Urothelium cell line (cell line): ENCODE measurements at regions not wholly inside any gene's neighbourhood (a gene's known extent, or its start where the extent isn't known, plus 50 kb on each side); places are given as distances from the start of the nearest gene placed in this dataset.
"Not testable (repeated sequence)": the region's sequence is repeated elsewhere in the genome, so short reads cannot be mapped to it uniquely, and the experiment has no call there.

Experiments
- DNase-seq: peaks from one replicate; pipeline ENCODE4 v3.0.0; 2011; ENCODE audit warnings: low spot score, mixed read lengths
- FAIRE-seq: peaks from 2 replicates; lab custom pipeline; 2011; peaks lifted over from hg19 to GRCh38; lab: Jason Lieb, UNC

DNA sequence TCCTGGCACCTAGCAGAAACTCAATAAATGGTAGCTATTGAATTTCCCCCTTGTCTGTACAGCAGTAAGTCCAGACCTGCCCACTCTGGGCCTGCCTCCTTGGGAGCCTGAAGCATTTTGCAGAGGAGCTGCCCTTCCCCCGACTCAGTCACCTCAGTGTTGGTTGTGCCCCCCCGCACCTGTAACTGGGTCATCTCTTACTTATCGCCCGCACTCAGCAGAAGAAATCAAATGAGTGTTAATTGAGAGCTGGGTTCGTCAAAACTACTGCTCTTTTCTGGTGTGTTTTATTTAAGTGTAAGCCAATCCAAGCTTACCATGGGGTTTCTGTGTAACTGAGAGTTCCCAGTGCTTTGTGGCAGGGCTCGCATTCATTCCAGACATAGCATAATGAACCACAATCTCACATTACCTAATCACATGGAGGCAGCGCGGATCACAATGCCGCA, 175.5 kb upstream of the IRF2BP2 start:
- DNase-seq, FAIRE-seq: not testable (repeated sequence)

DNA sequence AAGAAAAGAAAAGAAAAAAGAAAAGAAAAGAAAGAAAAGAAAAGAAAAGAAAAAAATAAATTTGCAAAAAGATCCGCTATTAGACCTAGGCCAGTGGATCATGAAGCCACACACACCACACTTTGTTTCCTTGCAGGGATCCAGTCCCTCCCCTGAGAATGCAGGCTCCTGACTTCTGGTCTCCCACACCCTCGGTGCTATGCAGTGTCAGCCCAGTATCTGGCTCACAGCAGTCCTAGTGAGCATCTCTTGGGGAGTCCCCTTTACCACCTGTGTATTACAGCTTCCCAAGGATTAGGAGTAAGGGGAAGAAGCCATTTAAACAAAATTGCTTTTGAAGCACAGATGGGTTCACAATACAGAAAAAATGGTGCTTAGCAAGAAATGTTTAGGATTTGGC, 174.1 kb upstream of the IRF2BP2 start:
- DNase-seq, FAIRE-seq: not testable (repeated sequence)

DNA sequence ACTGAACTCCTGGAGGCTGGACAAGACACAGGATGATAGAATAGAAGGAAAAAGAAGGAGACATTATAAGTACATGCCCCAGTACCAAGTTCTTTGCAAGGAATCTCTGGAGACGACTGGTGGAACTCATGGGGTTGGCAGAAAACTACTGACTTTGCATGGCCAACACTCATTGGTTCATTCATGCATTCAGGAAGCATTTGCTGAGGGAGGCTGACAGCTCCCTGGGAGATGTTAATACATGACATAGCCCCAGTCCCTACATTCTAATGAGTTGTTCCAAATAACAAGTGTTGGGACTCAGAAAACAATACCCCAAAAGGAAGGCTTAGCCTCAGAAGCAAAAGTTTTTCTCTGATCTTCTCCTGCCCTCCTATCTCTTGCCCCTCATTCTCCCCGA, 172.8 kb upstream of the IRF2BP2 start:
- no peak for FAIRE-seq
- peak; percentile 14 for DNase-seq

DNA sequence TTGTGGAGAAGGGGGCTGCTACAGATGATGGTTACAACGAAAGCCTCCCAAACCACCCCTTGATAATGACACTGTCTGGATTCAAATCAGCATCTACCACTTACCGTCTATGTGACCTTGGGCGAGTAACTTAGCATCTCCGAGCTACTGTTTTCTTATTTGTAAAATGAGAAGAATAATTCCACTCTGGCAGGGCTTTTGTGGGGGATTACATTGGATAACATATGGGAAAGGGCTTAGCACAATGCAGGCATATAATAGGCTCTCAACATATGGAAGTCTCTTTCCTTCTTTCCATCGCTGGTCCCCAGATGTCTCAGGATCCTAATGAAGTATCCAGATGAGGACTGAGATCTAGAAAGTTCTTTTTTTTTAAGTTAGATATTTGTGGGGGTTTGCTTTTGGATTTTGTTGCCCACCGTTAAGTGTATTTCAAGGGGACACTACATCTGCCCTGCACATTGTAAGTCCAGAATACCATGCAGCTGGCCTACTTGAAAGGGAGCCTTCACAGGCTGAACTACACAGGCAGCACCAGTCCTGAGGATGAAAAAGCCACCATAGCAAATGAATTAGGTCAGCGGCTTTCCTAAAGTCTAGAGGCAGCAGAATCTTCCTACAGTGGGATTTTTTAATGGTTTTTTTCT, 172.2 kb upstream of the IRF2BP2 start:
- FAIRE-seq = no peak
- DNase-seq = no peak

DNA sequence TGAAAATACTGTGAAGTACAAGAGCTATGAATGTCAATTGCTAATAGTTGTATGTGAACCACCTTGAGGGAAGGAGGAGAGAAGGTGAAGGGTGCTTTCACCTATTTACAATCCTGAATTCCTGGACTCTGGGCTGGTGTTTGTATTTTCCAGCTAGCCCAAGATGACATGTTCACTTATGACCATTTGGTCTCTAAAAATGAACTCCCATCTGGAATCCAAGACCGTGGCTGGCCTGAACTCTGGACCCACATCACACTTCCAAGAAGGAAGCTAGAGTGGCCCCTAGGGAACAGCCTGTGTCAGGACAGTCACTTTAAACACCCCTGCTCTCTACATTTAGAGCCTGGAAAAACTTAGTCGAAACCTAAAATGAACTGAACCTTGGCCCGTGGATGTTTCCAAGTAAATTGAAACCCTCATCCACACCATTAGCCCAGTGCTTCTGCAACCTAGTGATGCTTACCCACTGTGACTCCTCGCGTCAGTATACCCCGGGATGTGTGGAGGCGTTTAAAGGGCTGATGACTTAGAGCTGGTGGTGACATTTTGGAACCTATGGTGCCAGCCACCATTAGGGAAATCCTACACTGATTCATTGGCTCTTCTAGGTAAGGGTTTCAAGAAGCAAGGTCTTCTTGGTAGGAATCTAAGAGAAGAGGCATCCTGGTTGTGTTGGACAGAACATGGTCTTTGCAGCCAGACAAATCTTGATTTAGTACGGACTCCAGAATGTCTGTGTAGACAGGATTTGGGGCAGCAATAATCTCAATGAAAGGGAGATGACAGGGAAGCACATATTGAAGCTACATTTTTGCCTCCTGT, 171.5 kb upstream of the IRF2BP2 start:
- DNase-seq (peak; percentile 21), FAIRE-seq (no peak)

DNA sequence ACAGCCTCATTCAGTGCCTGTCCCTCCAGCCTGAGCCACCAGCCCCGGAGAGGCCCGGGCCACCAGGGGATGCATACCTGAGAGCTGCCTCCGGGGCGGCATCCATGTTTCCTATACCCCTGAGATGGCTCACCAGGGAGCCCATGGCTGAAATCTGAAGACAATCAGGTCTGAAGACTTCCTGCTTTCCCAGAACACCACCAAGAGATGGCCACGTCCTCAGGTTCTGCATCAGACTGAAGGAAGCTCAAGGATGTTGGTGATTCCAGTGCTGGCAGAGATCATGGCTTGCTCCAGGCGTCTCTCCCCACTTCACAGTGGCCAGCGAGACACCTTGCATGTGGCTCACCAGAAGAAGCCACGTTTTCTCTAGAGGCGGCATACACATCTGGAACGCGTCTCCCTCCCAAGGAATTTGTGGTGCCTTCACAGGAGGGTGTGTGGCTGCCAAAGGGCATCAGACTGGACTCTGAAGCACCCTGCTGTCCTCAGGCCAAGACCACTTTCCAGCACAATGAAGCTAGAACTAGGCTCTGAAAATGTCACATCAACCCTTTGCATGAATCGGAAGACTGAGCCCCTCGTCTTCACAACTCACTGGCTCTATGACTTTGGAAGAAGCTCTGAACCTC, 170.7 kb upstream of the IRF2BP2 start:
- no peak for FAIRE-seq
- peak; percentile 27 for DNase-seq

DNA sequence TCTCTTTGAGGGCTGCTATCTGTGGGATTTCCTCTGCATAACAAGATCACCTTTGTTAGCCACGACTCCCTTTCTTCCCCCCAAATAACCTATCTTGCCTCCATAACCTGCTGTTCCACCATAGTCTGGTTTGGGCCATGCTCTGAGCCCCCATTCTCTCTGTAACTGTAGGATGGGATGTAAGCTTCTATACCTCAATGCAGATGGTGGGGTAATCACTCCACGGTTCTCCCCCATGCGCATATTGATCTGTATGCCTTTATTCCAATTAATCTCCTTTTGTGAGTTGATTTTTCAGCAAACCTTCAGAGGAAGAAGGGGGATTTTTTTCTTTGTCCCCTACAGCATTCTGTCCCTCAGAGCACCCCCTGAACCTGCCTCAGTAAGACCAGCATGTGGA, 170.1 kb upstream of the IRF2BP2 start:
- no peak for FAIRE-seq
- no peak for DNase-seq

DNA sequence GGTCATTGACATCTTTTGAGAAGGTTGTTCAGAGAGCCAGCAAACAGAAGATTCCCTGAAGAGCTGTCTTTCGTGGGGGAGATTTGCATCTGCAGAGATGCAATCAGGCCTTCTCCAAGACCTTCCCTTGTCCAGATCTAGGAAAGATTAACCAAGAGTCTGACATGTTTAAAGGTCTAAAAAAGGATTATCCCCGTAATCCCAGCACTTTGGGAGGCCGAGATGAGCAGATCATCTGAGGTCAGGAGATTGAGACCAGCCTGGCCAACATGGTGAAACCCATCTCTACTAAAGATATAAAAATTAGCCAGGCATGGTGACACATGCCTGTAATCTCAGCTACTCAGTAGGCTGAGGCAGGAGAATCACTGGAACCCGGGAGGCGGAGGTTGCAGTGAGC, 169.6 kb upstream of the IRF2BP2 start:
- not testable (repeated sequence) for DNase-seq, FAIRE-seq

DNA sequence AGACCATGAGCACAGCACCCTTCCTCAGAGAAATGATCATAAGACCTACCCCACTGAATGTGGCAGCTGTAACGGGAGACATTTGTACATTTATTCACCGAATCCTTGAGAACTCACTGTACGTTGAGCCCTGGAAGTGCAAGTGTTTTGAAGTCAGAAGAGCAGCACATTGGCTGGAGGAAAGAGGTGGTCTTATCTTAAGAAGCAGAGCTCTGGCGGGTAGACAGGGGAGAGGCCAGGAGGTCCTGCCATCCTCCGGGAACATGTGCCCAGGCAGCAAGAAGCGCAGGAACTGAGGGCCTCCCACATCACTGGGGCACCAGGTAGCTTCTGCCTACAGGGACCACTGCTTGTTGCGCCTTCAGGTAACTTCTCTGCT, 169.2 kb upstream of the IRF2BP2 start:
- FAIRE-seq = no peak

DNA sequence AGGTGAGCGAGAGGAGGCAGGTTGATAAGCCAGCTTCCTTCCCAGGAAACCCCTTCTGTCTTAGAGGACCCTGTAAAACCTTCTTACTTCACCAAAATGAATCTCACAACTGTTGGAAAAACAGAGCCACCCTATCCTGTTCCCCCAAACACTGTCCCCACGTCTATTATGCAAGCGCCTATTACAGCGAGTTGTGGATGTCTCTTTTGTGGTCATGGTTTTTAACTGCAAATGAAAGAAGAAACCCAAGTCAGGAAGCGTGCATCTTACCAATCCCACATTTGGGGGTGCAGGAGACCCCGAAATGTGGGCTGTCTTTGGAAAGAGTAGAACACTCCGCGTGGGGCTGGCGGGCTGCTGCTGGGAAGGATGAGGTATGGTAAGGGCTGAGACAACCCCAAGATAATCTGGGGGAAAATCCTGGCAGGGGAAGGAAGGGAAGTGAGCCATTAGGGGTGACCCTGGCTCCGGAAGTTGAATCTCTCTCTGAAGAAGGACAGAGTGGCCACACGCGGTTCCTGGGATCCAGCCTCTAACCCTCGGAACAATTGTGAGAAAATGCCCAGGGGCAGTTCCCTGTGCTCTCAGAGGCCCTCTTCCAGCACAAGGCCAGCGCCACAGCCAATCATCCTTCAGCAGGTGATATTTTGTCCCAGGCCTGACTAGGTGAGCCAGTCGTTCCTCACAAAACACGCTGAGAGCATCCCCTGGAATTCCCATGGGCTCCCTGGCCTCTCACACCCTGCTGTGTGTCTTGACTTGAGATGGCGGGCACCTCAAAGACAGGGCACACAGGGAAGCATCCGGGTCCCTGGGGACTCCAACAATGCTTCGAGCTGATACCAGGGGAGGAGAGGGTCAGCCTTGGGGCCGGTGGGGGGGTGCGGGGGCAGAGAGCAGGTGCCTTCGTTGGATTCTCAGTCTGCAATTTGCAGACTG, 168.5 kb upstream of the IRF2BP2 start:
- FAIRE-seq (no peak), DNase-seq (peak; percentile 25)

More for the DNA sequence above, 169.2 kb upstream of the IRF2BP2 start:
- no peak for DNase-seq

DNA sequence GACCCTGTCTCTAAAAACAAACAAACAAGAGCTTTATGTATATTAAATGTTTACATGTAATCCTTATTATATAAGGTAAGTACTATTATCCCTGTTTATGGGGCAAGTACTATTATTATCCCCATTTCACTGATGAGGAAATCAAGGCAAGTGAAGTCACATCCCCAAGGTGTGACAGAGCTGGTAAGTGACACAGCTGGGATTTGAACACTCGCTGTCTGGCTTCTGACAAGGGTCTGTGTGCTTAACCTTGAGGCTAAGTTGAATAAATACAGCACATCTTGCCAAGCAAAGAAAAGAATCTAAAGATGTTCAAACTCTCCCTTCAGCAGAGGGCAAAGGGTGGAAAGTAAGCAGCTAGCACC, 167.9 kb upstream of the IRF2BP2 start:
- no peak for FAIRE-seq

DNA sequence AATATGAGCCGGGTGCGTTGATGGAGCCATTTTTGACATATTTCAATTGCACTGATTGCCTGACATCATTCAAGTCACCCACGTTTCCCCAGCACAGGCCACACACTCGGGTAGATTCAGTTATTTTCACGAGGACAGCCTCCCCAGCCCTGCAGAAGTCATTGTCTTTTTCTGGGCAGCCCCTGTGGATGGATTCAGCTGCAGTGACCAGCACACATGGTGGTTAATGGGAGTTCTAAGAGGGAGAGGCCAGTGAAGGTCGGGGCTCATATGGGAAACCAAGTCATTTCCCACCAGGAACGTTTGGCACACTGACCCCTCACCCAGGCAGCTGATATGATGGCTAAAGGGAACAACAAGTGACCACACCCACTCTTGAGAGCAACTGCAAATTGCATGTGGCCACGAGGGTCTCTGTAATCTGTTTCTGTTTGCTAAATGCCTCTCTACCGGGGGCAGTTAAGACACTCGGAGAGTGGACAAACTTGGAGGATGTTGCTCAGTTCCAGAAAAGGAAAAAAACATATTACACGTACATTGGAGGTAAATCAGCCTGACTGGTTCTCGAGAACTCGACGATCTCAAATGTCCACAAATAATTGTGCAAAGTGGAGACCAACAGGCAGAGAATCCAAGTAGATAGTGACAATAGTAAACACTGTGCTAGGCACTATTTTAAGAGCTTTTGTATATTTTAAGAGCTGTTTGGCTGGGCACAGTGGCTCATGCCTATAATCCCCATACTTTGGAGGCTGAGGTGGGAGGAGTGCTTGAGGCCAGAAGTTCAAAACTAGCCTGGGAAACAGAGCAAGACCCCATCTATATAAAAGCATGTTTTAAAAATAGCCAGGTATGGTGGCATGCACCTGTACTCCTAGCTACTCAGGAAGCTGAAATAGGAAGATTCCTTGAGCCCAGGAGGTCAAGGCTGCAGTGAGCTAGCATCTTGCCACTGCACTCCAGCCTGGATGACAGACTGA, 167.2 kb upstream of the IRF2BP2 start:
- DNase-seq (peak; percentile 26), FAIRE-seq (no peak)

More for the DNA sequence above, 167.9 kb upstream of the IRF2BP2 start:
- no peak for DNase-seq

DNA sequence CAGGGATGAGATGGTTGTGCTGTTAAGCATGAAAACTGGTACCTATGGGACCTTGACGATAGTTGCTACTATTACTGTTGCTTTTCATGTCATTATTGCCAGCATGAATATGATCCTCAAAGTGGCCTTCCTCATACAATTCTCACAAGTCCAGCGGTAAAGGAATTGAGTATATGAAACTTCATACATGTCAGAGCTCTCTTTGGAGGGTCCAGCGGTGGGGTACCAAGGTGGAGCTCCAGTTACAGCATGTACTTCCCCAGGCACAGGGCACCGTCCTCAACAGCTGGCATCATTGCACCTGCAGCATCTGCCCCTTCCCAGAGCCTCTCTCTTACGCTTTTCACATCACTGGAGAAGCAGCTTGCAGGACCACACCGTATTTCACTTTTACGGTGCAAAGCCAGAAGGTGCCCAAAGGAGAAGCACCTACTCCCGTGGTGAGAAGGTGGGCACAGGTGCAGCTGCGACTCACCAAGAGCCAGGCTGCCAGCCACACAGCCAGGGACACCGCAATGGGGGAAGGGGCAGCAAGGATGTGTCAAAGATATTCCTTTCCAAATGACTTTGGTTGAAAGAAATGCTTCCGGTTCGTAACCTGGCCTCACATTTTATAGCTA, 166.4 kb upstream of the IRF2BP2 start:
- peak; percentile 22 for DNase-seq
- FAIRE-seq = no peak

DNA sequence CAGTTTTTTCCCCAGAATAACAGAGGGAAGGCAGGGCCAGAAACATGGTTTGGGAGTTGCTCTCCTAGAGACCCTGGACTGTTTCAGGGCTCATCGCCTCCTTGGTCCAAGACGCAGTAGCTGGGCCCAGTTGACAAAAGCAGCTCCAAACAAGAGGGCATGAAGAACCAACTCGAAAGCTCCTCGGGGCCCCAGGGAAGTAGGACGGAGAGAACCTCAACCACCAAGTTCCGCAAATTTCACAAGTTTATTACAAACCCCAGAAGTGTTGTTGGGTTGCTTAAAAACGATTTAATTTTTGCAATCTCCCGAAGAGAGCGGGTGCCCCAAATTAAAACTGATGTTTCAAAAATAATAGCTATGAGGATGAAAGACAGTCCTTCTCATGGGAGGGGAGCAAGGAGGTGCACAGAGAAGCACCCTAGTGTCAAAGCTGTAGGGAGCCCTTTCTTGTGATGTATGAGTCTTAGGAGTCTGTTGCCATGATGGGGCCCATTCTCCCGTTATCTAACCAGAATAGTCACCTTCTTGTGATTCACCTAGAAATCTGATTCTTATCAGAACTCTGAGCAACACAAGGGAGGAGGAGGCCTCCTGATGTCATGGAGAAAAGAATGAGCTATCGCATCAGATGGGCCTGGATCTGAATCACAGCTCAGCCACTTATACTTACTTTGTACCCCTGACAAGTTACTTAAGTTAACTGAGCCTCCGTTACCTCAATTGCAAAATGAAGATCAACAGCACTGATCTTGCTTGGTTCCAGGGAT, 165.7 kb upstream of the IRF2BP2 start:
- DNase-seq = no peak
- FAIRE-seq = no peak

DNA sequence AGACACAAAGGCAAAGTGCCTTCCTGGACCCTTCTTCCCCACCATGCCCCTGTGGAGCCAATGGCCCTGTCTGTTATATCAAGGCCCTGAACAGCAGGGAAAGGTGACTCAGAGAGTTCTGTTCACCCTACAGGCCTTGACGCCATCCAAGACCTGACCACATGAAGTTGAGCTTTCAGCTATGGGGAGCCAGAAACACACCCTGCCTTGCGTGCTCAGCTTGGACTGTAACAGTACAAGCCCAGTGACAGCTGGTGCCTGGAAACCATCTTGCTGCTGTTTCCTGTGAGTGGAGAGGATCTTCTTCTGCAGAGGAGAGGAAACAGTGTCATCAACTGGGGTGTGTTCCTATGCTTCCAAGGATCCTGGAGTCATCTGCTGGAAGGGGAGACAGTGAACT, 165.0 kb upstream of the IRF2BP2 start:
- no peak for FAIRE-seq

DNA sequence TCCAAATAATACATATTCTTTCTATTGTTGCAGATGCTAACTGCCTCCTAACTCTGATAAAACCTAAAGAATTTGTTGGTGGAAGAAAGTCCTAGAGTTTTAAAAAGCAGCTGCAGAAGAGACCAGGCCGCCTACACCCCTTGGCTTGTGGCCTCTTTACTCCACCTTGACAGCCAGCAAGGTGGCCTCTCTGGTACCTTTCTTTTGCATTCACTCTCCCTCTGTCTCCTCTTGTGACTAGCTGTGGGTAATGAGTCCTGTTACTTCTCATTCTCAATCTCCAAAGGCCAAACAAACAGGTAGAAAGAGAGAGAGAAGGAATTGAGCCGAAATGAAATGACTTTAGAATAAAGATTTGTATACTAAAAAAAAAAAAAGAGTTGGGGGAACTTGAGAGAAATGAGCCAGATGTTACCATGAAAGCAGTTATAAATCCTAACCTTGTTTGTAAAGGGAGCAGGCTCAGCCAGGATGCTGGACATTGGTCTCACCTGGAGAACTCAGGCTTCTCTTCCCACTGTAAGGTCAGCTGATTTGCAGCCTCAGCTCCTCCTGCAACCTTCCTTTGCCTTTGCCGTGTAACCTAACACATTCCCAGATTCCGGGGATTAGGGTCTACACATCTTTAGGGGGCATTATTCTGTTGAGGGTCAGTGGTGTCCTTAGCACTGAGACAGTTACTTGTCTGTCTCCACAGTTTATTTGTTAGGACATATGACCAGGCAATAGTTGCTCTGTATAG, 164.1 kb upstream of the IRF2BP2 start:
- no peak for DNase-seq
- no peak for FAIRE-seq

More for the DNA sequence above, 165.0 kb upstream of the IRF2BP2 start:
- DNase-seq = no peak

DNA sequence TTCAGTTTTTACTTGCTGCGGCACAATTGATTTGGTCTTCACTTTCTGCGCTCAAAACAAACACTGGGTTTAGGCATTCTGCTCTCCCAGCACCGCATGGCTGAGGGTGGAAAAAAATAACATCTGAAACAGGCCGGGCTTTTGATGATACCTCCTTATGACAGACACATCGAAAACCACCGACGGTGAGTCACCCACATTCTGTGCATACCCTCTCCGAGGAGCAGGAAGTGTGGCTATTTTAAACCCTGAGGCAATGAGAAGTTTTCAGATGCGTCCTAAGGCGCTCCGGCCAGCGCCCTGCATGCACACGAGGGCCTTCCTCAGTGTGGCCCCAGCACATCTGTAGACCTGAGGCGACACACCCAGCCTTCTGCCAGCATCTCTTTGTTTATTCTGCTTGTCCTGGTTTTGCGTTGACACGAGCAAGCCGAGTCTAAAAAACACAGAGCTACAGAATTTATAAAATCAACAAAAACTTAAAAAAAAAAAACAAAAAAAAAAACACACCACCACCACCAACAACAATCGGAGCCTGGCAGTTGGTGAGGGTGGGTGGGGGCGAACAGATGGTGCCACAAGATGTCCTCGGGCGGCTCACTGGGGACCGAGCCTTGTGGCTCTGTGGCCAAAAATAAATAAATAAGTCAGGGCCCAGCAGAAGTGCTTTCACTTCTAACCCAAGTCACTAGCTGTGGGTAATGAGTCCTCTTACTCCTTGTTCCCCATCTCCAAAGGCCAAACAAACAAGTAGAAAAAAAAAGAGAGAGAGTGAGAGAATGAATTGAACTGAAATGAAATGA, 162.6 kb upstream of the IRF2BP2 start:
- DNase-seq (peak; percentile 93), FAIRE-seq (no peak)
